Loucy (cell line): ENCODE measurements at regions not wholly inside any gene's neighbourhood (a gene's known extent, or its start where the extent isn't known, plus 50 kb on each side); places are given as distances from the start of the nearest gene placed in this dataset.

Experiments
- CTCF ChIP-seq: fragments of 200-600 bp; sonication (generic); conservative IDR thresholded peaks from 2 replicates; pipeline ENCODE4 v1.5.1; 2014; ENCODE audit warnings: mild to moderate bottlenecking, antibody characterized with exemption, low read length
- EZH2phosphoT487 ChIP-seq: fragments of 200-600 bp; IDR thresholded peaks from 2 replicates; pipeline ENCODE4 v1.6.1; 2018; ENCODE audit warnings: antibody characterized with exemption, mild to moderate bottlenecking, moderate library complexity, borderline replicate concordance

GRCh38 chr3:86654806-86655460 lies 336.0 kb downstream of the VGLL3 start:
- TF ChIP-seq CTCF (no peak), EZH2phosphoT487 (no peak)
